Esophagus squamous epithelium (tissue), 4 donors: ENCODE measurements at regions not wholly inside any gene's neighbourhood (a gene's known extent, or its start where the extent isn't known, plus 50 kb on each side); places are given as distances from the start of the nearest gene placed in this dataset.
"Not testable (repeated sequence)": the region's sequence is repeated elsewhere in the genome, so short reads cannot be mapped to it uniquely, and the experiment has no call there.

Experiments
- CTCF ChIP-seq, 6 experiments: fragments of 450-650 bp in 4 of 6; fragments of 200-600 bp in 2 of 6; sonication (generic) in 2 of 6; IDR thresholded peaks; one replicate each; pipeline ENCODE4 v1.5.1; 2016 to 2019; ENCODE audit warnings: antibody characterized with exemption in 6 of 6, mild to moderate bottlenecking in 4 of 6, moderate library complexity in 4 of 6
- POLR2A ChIP-seq, 4 donors: fragments of 450-650 bp; IDR thresholded peaks; one replicate each; pipeline ENCODE4 v1.6.1; 2017; ENCODE audit warnings: antibody characterized with exemption in 4 of 4, mild to moderate bottlenecking in 4 of 4, moderate library complexity in 3 of 4

GRCh38 chr1:121558034-121558433 lies 373.3 kb downstream of the SRGAP2C start:
- TF ChIP-seq CTCF, POLR2A (IDR thresholded peaks at IDR 0.05): not testable (repeated sequence)
